Natural killer cell treated with Interleukin-12 subunit alpha and Interleukin-12 subunit beta and Interleukin-15 and Interleukin-18, amount 100 ng/mL, for 72 hours (primary cell): ENCODE measurements at regions not wholly inside any gene's neighbourhood (a gene's known extent, or its start where the extent isn't known, plus 50 kb on each side); places are given as distances from the start of the nearest gene placed in this dataset.
"Not testable (repeated sequence)": the region's sequence is repeated elsewhere in the genome, so short reads cannot be mapped to it uniquely, and the experiment has no call there.

Experiments
- ATAC-seq, 2 donors: fragments of 150-1000 bp; cut with Tn5 transposase in 1 of 2; sonication (Bioruptor Pico), chemical (Tn5 transposase) in 1 of 2; 2 replicates each; pipeline ENCODE4 v1.10.0; 2021
- DNase-seq: peaks from one replicate; pipeline ENCODE4 v3.0.0; 2022; ENCODE audit warnings: low spot score
- H3K27ac Mint-ChIP-seq, 2 donors: 1 replicate in 1 of 2; 2 replicates in 1 of 2; pipeline ENCODE4 v1.8.0; 2022; ENCODE audit warnings: mixed read lengths in 2 of 2, mild to moderate bottlenecking in 1 of 2, moderate library complexity in 1 of 2
- H3K27me3 Mint-ChIP-seq, 2 donors: 1 replicate in 1 of 2; 2 replicates in 1 of 2; pipeline ENCODE4 v1.8.0; 2022; ENCODE audit warnings: mixed read lengths in 2 of 2
- H3K36me3 Mint-ChIP-seq: one replicate; pipeline ENCODE4 v1.8.0; 2022; ENCODE audit warnings: mixed read lengths
- H3K4me1 Mint-ChIP-seq, 2 donors: 1 replicate in 1 of 2; 2 replicates in 1 of 2; pipeline ENCODE4 v1.8.0; 2022; ENCODE audit warnings: low read depth in 2 of 2, mixed read lengths in 2 of 2, mild to moderate bottlenecking in 1 of 2
- H3K4me3 Mint-ChIP-seq: one replicate; pipeline ENCODE4 v1.8.0; 2022; ENCODE audit warnings: mixed read lengths
- H3K9me3 Mint-ChIP-seq: 2 replicates; pipeline ENCODE4 v1.8.0; 2022; ENCODE audit warnings: mixed read lengths

- Mint-ChIP-seq H3K9me3 (no peaks in the 10 kb centered on the region), H3K4me3 (no peak overlapping the region), H3K36me3 (no peaks in the 10 kb centered on the region), H3K27ac (no peak overlapping the region), H3K27me3 (peaks cover 0 to 6% of the 10 kb centered on the region in 2 donors), H3K4me1 (no peaks in the 10 kb centered on the region)
- ATAC-seq (no peak), DNase-seq (no peak)
These were observed 399.0 kb upstream of the SLC39A10 start for GRCh38 chr2:195257979-195258378.

- no peak for ATAC-seq
- Mint-ChIP-seq H3K36me3 (no peaks in the 10 kb centered on the region), H3K4me3 (no peak overlapping the region), H3K27me3 (peaks cover 0 to 6% of the 10 kb centered on the region in 2 donors), H3K9me3 (peaks cover 5% of the 10 kb centered on the region), H3K27ac (no peak overlapping the region), H3K4me1 (no peaks in the 10 kb centered on the region)
- DNase-seq = no peak
These were observed 405.0 kb upstream of the SLC39A10 start for GRCh38 chr2:195252018-195252417.

GRCh38 chr2:195251214-195251613 is 405.8 kb upstream of the SLC39A10 start:
- H3K27me3 Mint-ChIP-seq = peaks cover 0 to 6% of the 10 kb centered on the region in 2 donors
- no peaks in the 10 kb centered on the region for H3K36me3 Mint-ChIP-seq
- peaks cover 5% of the 10 kb centered on the region for H3K9me3 Mint-ChIP-seq
- ATAC-seq (no peak), DNase-seq (no peak)
- H3K4me3 Mint-ChIP-seq = no peak overlapping the region
- H3K27ac Mint-ChIP-seq = no peak overlapping the region
- no peaks in the 10 kb centered on the region for H3K4me1 Mint-ChIP-seq

GRCh38 chr2:195238826-195239225 is 418.2 kb upstream of the SLC39A10 start:
- Mint-ChIP-seq H3K4me1 (no peaks in the 10 kb centered on the region), H3K9me3 (peaks cover 10% of the 10 kb centered on the region), H3K27me3 (peaks cover 0 to 4% of the 10 kb centered on the region in 2 donors), H3K4me3 (no peak overlapping the region), H3K27ac (no peak overlapping the region), H3K36me3 (no peaks in the 10 kb centered on the region)
- ATAC-seq = no peak
- no peak for DNase-seq

- ATAC-seq (no peak), DNase-seq (no peak)
- Mint-ChIP-seq H3K27ac (no peak overlapping the region), H3K9me3 (peaks cover 10% of the 10 kb centered on the region), H3K36me3 (no peaks in the 10 kb centered on the region), H3K4me3 (no peak overlapping the region), H3K4me1 (no peaks in the 10 kb centered on the region), H3K27me3 (peaks cover 0 to 4% of the 10 kb centered on the region in 2 donors)
These were observed 418.6 kb upstream of the SLC39A10 start for GRCh38 chr2:195238379-195238778.

GRCh38 chr2:195228547-195228946 is 428.5 kb upstream of the SLC39A10 start:
- H3K27ac Mint-ChIP-seq, H3K27me3 Mint-ChIP-seq, H3K4me1 Mint-ChIP-seq, H3K4me3 Mint-ChIP-seq, ATAC-seq, DNase-seq, H3K36me3 Mint-ChIP-seq: not testable (repeated sequence)
- H3K9me3 Mint-ChIP-seq = peaks cover 19% of the 10 kb centered on the region

GRCh38 chr2:195214072-195214471 is 443.0 kb upstream of the SLC39A10 start:
- Mint-ChIP-seq H3K4me3 (no peak overlapping the region), H3K27ac (no peak overlapping the region), H3K27me3 (peaks cover 0 to 7% of the 10 kb centered on the region in 2 donors), H3K9me3 (no peaks in the 10 kb centered on the region), H3K4me1 (no peaks in the 10 kb centered on the region), H3K36me3 (no peaks in the 10 kb centered on the region)
- no peak for DNase-seq
- ATAC-seq = no peak

GRCh38 chr2:195212586-195212985 is 444.4 kb upstream of the SLC39A10 start:
- Mint-ChIP-seq H3K27me3 (peaks cover 0 to 7% of the 10 kb centered on the region in 2 donors), H3K36me3 (no peaks in the 10 kb centered on the region), H3K4me3 (no peak overlapping the region), H3K9me3 (peaks cover 3% of the 10 kb centered on the region), H3K4me1 (no peaks in the 10 kb centered on the region), H3K27ac (no peak overlapping the region)
- DNase-seq (no peak), ATAC-seq (no peak)

GRCh38 chr2:195202163-195202845 is 454.7 kb upstream of the SLC39A10 start:
- Mint-ChIP-seq H3K27ac (no peak overlapping the region), H3K4me3 (no peak overlapping the region), H3K36me3 (no peaks in the 10 kb centered on the region), H3K9me3 (no peaks in the 10 kb centered on the region), H3K4me1 (peaks cover 10 to 13% of the 10 kb centered on the region in 2 donors), H3K27me3 (no peaks in the 10 kb centered on the region)
- no peak for DNase-seq
- ATAC-seq = peak; percentile 68 to 77

- H3K4me3 Mint-ChIP-seq = no peak overlapping the region
- DNase-seq = no peak
These were observed 457.2 kb upstream of the SLC39A10 start for GRCh38 chr2:195199864-195200263.

GRCh38 chr2:195181059-195181705 is 475.8 kb upstream of the SLC39A10 start:
- Mint-ChIP-seq H3K27me3 (no peaks in the 10 kb centered on the region), H3K4me3 (no peak overlapping the region), H3K36me3 (no peaks in the 10 kb centered on the region), H3K27ac (no peak overlapping the region), H3K9me3 (peaks cover 3% of the 10 kb centered on the region), H3K4me1 (no peaks in the 10 kb centered on the region)
- DNase-seq (no peak), ATAC-seq (no peak)

More at GRCh38 chr2:195199864-195200263, 457.2 kb upstream of the SLC39A10 start:
- Mint-ChIP-seq H3K4me1 (peaks cover 10 to 13% of the 10 kb centered on the region in 2 donors), H3K36me3 (no peaks in the 10 kb centered on the region), H3K27me3 (no peaks in the 10 kb centered on the region), H3K9me3 (no peaks in the 10 kb centered on the region), H3K27ac (no peak overlapping the region)
- ATAC-seq = no peak

GRCh38 chr2:195168369-195168768 is 488.7 kb upstream of the SLC39A10 start:
- Mint-ChIP-seq H3K4me3 (no peak overlapping the region), H3K9me3 (no peaks in the 10 kb centered on the region), H3K36me3 (no peaks in the 10 kb centered on the region), H3K27me3 (no peaks in the 10 kb centered on the region), H3K27ac (no peak overlapping the region), H3K4me1 (peaks cover 0 to 8% of the 10 kb centered on the region in 2 donors)
- ATAC-seq (peak; percentile 24 to 67), DNase-seq (peak; percentile 59)

- ATAC-seq = no peak
- peaks cover 0 to 9% of the 10 kb centered on the region in 2 donors for H3K27me3 Mint-ChIP-seq
- no peak overlapping the region for H3K4me3 Mint-ChIP-seq
- DNase-seq = no peak
- no peaks in the 10 kb centered on the region for H3K36me3 Mint-ChIP-seq
- H3K9me3 Mint-ChIP-seq = no peaks in the 10 kb centered on the region
- H3K27ac Mint-ChIP-seq = no peak overlapping the region
- peaks cover 0 to 8% of the 10 kb centered on the region in 2 donors for H3K4me1 Mint-ChIP-seq
These were observed 492.1 kb upstream of the SLC39A10 start for GRCh38 chr2:195164930-195165329.

- ATAC-seq (no peak), DNase-seq (no peak)
- no peak overlapping the region for H3K27ac Mint-ChIP-seq
- H3K9me3 Mint-ChIP-seq = no peaks in the 10 kb centered on the region
- no peak overlapping the region for H3K4me3 Mint-ChIP-seq
- peaks cover 0 to 1% of the 10 kb centered on the region in 2 donors for H3K4me1 Mint-ChIP-seq
- no peaks in the 10 kb centered on the region for H3K36me3 Mint-ChIP-seq
- peaks cover 0 to 9% of the 10 kb centered on the region in 2 donors for H3K27me3 Mint-ChIP-seq
These were observed 494.1 kb upstream of the SLC39A10 start for GRCh38 chr2:195162918-195163317.
